ENCODE measurements at regions not wholly inside any gene's neighbourhood (a gene's known extent, or its start where the extent isn't known, plus 50 kb on each side); places are given as distances from the start of the nearest gene placed in this dataset.
A peak's percentile ranks its signal among the peaks of the same experiment; 100 is the strongest.

DNA sequence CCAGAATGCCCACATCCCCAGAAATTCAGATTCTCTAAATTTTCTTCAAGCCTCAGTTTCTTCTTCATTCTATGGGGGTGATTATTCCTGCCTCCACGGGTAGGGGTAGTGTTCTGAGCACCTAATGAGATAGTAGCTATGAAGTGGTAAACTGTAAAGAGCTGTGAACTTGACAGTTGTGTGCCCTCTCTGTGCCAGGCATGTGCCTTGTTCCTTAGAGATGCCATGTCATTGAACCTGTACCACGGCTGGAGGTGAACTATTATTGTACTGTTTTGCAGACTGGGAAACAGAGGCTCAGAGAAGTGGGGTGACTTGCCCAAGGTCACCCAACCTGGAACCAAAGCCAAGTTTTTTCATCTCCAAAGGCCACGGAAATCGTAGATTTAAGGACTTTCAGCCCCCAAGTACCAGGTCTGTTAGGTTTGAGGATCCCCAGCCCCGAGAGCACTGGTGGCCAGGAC is 67.7 kb upstream of the SIRPA start (continued):
- TF ChIP-seq HMGA1 (CRISPR knock-in tag; conservative IDR thresholded peaks at IDR 0.05) (peak; percentile 67; the same call in 1 of the 2 replicates), MYC (CRISPR knock-in tag; IDR thresholded peaks at IDR 0.05; ENCODE audit: borderline replicate concordance) (no peak), SRSF9 (IDR thresholded peaks at IDR 0.05; ENCODE audit: borderline replicate concordance, insufficient read depth, low read depth, low read length, poor library complexity, severe bottlenecking) (no peak), POLR2G (IDR thresholded peaks at IDR 0.05; ENCODE audit: low read depth, low read length) (peak; percentile 67; the same call in 1 of the 2 replicates), POLR2A (IDR thresholded peaks at IDR 0.05; ENCODE audit: insufficient read depth in 1 of 2, low read depth in 2 of 2, low read length in 2 of 2) (peak in 1 of 2 experiments; percentile 42; a peak in 1 of 4 replicates), ZNF230 (CRISPR knock-in tag; IDR thresholded peaks at IDR 0.05) (no peak), ZNF543 (CRISPR knock-in tag; IDR thresholded peaks at IDR 0.05) (0 out of 2 replicates have a peak, but pooled peaks have one; percentile 11), ZNF253 (CRISPR knock-in tag; IDR thresholded peaks at IDR 0.05; ENCODE audit: borderline replicate concordance) (no peak), SP4 (CRISPR knock-in tag; IDR thresholded peaks at IDR 0.05) (0 out of 2 replicates have a peak, but pooled peaks have one; percentile 11), POLR2AphosphoS5 (IDR thresholded peaks at IDR 0.05; ENCODE audit: low read depth, low read length) (peak; percentile 43; the same call in 1 of the 2 replicates)
- TF ChIP-seq, protein P1, sequence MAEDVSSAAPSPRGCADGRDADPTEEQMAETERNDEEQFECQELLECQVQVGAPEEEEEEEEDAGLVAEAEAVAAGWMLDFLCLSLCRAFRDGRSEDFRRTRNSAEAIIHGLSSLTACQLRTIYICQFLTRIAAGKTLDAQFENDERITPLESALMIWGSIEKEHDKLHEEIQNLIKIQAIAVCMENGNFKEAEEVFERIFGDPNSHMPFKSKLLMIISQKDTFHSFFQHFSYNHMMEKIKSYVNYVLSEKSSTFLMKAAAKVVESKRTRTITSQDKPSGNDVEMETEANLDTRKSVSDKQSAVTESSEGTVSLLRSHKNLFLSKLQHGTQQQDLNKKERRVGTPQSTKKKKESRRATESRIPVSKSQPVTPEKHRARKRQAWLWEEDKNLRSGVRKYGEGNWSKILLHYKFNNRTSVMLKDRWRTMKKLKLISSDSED (CRISPR knock-in tag; IDR thresholded peaks at IDR 0.05): no peak
- TF ChIP-seq, protein P2, sequence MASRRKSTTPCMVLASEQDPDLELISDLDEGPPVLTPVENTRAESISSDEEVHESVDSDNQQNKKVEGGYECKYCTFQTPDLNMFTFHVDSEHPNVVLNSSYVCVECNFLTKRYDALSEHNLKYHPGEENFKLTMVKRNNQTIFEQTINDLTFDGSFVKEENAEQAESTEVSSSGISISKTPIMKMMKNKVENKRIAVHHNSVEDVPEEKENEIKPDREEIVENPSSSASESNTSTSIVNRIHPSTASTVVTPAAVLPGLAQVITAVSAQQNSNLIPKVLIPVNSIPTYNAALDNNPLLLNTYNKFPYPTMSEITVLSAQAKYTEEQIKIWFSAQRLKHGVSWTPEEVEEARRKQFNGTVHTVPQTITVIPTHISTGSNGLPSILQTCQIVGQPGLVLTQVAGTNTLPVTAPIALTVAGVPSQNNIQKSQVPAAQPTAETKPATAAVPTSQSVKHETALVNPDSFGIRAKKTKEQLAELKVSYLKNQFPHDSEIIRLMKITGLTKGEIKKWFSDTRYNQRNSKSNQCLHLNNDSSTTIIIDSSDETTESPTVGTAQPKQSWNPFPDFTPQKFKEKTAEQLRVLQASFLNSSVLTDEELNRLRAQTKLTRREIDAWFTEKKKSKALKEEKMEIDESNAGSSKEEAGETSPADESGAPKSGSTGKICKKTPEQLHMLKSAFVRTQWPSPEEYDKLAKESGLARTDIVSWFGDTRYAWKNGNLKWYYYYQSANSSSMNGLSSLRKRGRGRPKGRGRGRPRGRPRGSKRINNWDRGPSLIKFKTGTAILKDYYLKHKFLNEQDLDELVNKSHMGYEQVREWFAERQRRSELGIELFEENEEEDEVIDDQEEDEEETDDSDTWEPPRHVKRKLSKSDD (CRISPR knock-in tag; IDR thresholded peaks at IDR 0.05; ENCODE audit: low read depth): 0 out of 2 replicates have a peak, but pooled peaks have one; percentile 48

All from HepG2 (cell line).